Skeletal muscle satellite cell (primary cell): ENCODE measurements at regions not wholly inside any gene's neighbourhood (a gene's known extent, or its start where the extent isn't known, plus 50 kb on each side); places are given as distances from the start of the nearest gene placed in this dataset.
A peak's percentile ranks its signal among the peaks of the same experiment; 100 is the strongest.

ENCODE experiments used
- H3K27me3 ChIP-seq: 2 replicates; pipeline ENCODE4 v1.7.0; 2013; ENCODE audit warnings: low read length; ENCODE audit not compliant: control insufficient read depth, insufficient read depth
- H3K36me3 ChIP-seq: 2 replicates; pipeline ENCODE4 v1.7.0; 2013; ENCODE audit warnings: mild to moderate bottlenecking, control low read depth, low read length; ENCODE audit not compliant: insufficient read depth
- H3K4me1 ChIP-seq: 2 replicates; pipeline ENCODE4 v1.7.0; 2013; ENCODE audit warnings: low read length; ENCODE audit not compliant: control insufficient read depth, insufficient read depth
- H3K4me2 ChIP-seq: 2 replicates; pipeline ENCODE4 v1.7.0; 2013; ENCODE audit warnings: mild to moderate bottlenecking, low read length
- H3K4me3 ChIP-seq: 2 replicates; pipeline ENCODE4 v1.7.0; 2013; ENCODE audit warnings: low read length
- H3K9ac ChIP-seq: 2 replicates; pipeline ENCODE4 v1.7.0; 2013; ENCODE audit warnings: mild to moderate bottlenecking, low read depth, low read length, moderate library complexity
- H3K9me3 ChIP-seq: replicated peaks from 2 replicates; pipeline ENCODE4 v1.7.0; 2013; ENCODE audit warnings: mild to moderate bottlenecking, control low read depth, low read length

DNA sequence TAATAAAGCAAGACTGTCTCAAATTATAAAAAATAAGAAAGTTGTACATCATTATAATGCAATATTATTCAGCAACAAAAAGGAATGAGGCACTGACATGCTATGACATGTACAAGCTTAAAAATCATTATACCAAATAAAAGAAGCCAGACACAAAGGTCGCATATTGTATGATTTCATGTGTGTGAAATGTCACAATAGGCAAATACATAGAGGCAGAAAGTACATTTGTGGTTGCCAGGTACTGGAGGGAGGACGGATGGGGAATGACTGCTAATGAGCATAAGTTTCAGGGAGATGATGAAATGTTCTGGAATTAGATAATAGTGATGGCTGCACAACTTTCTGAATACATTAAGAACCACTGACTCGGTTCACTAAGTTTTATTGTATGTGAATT, 73.6 kb upstream of the NBPF3 start:
- H3K4me1 ChIP-seq, result no peaks in the 10 kb centered on the region
- H3K9ac ChIP-seq, result no peak overlapping the region
- H3K36me3 ChIP-seq, result no peaks in the 10 kb centered on the region
- no peak overlapping the region for H3K4me3 ChIP-seq
- H3K27me3 ChIP-seq, result no peaks in the 10 kb centered on the region
- no peaks in the 10 kb centered on the region for H3K9me3 ChIP-seq
- H3K4me2 ChIP-seq, result no peak overlapping the region

DNA sequence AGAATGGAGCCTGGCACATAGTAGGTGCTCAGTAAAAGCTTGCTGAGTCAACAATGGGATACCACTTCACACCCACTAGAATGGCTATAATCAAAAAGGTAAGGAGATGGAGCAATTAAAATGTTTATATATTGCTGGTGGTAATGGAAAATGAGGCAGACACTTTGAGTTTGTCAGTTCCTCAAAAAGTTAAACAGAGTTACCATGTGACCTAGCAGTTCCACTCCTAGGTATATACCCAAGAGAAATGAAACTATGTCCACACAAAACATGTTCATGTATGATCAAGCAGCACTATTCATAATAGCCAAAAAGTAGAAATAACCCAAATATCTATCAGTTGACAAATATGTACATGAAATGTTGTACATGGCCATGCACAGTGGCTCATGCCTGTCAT, 74.8 kb upstream of the ECE1 start:
- no peak overlapping the region for H3K9ac ChIP-seq
- no peaks in the 10 kb centered on the region for H3K9me3 ChIP-seq
- no peak overlapping the region for H3K4me2 ChIP-seq
- no peaks in the 10 kb centered on the region for H3K36me3 ChIP-seq
- H3K27me3 ChIP-seq, result no peaks in the 10 kb centered on the region
- no peak overlapping the region for H3K4me3 ChIP-seq
- H3K4me1 ChIP-seq, result no peaks in the 10 kb centered on the region

DNA sequence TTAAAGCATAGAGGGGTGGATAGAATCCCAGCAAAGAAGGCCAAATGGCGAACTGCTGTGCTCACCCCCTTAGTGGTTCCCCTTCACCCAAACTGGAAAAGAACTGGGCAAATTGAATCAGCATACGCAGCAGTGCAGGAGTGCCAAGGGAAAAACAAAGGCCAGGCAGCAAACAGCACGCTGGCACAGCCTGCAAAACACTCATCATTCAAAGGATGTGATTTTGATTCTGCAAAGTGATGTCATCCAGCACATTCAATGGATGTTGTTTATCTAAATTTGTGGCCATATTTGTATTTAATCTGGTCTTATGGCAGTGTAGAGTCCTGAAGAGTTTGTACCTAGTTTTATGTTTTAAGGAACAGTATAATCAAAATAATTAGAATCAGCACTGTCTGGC, 71.8 kb upstream of the ECE1 start:
- H3K4me1 ChIP-seq, result no peaks in the 10 kb centered on the region
- no peak overlapping the region for H3K9ac ChIP-seq
- H3K4me2 ChIP-seq, result no peak overlapping the region
- no peaks in the 10 kb centered on the region for H3K27me3 ChIP-seq
- no peaks in the 10 kb centered on the region for H3K9me3 ChIP-seq
- no peak overlapping the region for H3K4me3 ChIP-seq
- H3K36me3 ChIP-seq, result no peaks in the 10 kb centered on the region

DNA sequence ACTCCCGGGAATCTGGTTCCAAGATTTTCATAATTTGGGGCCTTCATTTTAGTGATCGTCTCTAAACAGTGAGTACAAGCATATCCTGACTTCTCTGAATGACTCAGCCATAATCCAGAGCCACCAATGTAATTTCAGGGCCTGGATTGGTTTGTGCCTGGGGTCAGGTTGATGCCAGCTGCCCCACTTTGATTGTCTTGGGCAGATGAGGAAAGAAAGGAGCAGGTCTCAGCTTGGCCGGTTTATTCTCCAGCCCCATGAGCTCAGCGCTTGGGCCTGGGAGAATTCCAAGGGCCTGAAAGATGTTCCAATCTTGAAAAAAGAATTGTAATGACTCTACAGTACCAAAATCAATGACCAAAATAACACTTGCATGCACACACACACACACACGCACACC, 71.2 kb upstream of the ECE1 start:
- no peaks in the 10 kb centered on the region for H3K36me3 ChIP-seq
- H3K9me3 ChIP-seq, result no peaks in the 10 kb centered on the region
- no peak overlapping the region for H3K4me2 ChIP-seq
- no peaks in the 10 kb centered on the region for H3K27me3 ChIP-seq
- H3K9ac ChIP-seq, result no peak overlapping the region
- H3K4me3 ChIP-seq, result no peak overlapping the region
- H3K4me1 ChIP-seq, result no peaks in the 10 kb centered on the region

DNA sequence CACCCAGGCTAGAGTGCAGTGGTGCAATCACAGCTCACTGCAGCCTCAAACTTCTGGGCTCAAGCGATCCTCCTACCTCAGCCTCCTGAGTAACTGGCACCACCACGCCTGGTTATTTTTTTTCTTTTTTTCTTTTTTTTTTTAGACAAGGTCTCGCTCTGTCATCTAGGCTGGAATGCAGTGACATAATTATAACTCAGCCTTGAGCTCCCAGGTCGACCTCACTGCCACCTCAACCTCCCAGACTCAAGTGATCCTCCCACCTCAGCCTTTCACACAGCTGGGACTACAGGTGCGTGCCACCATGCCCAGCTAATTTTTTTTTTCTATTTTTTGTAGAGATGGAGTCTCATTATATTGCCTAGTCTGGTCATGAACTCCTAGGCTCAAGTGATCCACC, 66.9 kb upstream of the ECE1 start:
- no peaks in the 10 kb centered on the region for H3K4me1 ChIP-seq
- H3K4me2 ChIP-seq, result no peak overlapping the region
- H3K9ac ChIP-seq, result no peak overlapping the region
- H3K36me3 ChIP-seq, result no peaks in the 10 kb centered on the region
- H3K9me3 ChIP-seq, result no peaks in the 10 kb centered on the region
- H3K4me3 ChIP-seq, result no peak overlapping the region
- no peaks in the 10 kb centered on the region for H3K27me3 ChIP-seq

DNA sequence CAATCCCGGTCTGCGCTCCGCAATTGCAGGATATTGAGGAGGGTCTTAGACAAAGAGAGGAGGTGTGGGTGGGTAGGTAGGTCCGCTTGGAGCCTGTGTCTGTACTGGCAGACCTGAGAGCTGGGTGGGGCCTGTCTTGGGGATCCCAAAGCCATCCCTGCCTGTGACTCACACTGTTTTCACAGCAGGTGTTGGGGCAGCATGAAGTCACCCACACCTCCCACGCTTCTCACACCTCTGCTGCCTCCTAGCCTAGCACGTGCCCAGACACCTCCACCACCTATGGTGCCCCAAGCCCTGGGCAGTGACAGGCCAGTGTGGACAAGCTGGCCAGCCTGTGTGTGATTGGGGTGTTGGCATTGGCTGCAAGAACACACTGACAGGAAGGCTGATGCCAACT, 65.7 kb upstream of the ECE1 start:
- no peaks in the 10 kb centered on the region for H3K4me1 ChIP-seq
- no peaks in the 10 kb centered on the region for H3K27me3 ChIP-seq
- no peaks in the 10 kb centered on the region for H3K9me3 ChIP-seq
- no peak overlapping the region for H3K9ac ChIP-seq
- H3K36me3 ChIP-seq, result no peaks in the 10 kb centered on the region
- H3K4me2 ChIP-seq, result no peak overlapping the region
- no peak overlapping the region for H3K4me3 ChIP-seq

DNA sequence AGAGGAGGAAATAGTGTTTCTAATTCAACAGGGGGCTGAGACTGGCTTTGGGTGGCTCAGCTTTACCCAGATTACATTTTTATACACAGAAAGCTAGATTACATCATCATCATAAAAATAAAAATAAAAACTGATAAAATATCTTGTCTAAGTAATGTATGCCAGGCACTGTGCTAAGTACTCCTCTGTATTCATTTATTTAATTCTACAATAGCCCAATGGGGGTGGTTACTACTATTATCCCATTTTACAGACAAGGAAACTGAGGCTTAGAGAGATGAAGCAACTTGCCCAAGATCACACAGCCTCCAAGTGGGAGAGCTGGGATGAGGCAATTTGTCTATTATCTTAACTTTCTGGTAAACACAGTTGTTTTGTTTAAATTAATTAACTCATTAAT, 62.3 kb upstream of the ECE1 start:
- Histone ChIP-seq H3K4me1 (no peaks in the 10 kb centered on the region), H3K27me3 (peaks cover 6% of the 10 kb centered on the region), H3K36me3 (no peaks in the 10 kb centered on the region)

DNA sequence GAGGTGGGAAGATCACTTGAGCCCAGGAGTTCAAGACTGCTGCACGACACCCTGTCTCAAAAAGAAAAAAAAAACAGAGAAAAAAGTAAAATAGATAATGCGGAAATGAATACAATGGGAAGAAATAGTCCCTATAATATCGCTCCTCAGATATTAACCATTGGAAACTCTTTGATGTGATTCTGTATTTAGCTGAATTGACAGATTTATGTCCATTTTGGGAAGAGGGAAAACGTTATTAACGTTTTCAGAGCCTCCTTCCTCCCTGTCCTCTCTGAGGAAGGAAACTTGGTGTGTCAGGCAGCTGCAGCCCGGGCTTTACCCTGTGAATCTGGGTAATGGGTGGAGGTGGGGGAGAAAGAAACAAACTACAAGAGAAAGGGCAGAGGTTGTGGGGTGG, 61.6 kb upstream of the ECE1 start:
- H3K9me3 ChIP-seq, result no peaks in the 10 kb centered on the region
- no peaks in the 10 kb centered on the region for H3K4me1 ChIP-seq
- H3K4me2 ChIP-seq, result no peak overlapping the region
- H3K4me3 ChIP-seq, result no peak overlapping the region
- peaks cover 6% of the 10 kb centered on the region for H3K27me3 ChIP-seq
- no peak overlapping the region for H3K9ac ChIP-seq
- no peaks in the 10 kb centered on the region for H3K36me3 ChIP-seq

More for the DNA sequence above, 62.3 kb upstream of the ECE1 start:
- Histone ChIP-seq H3K9ac (no peak overlapping the region), H3K4me3 (no peak overlapping the region), H3K9me3 (no peaks in the 10 kb centered on the region), H3K4me2 (no peak overlapping the region)

DNA sequence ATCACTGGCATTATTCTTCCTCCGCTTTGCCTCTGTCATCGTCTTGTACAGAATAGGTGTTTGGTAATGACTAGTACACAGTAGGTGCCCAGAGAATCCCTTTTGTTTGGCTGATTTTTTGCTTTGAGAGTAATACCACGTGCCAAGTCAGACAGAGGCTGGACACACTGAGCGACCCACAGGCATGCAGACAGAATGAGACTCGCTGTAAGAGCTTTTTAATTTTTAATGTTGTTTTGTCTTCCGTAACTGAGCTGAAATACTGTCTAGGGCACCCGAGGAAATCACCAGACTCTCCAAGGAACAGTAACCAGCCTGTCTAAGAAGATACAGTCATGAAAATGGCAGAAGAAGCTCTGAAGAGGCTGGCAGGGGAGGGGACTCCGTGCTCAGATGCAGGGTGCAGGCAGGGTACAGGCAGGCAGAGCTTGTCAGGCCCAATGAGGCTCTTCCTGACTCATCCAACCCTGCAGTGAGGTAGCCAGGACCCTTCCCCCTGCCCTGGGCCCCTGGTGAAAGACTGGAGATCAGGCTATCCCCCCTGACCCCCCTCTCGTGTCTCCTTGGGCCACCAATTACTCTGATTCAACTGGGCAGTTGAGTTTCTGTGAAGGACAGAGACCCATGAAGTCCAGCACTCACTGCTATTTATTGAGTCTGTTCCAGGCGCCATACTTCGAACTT, 60.1 kb upstream of the ECE1 start:
- H3K4me1 ChIP-seq, result peaks cover 4% of the 10 kb centered on the region
- no peak overlapping the region for H3K4me2 ChIP-seq
- H3K36me3 ChIP-seq, result no peaks in the 10 kb centered on the region
- no peaks in the 10 kb centered on the region for H3K9me3 ChIP-seq
- H3K27me3 ChIP-seq, result peaks cover 6% of the 10 kb centered on the region
- H3K9ac ChIP-seq, result no peak overlapping the region
- no peak overlapping the region for H3K4me3 ChIP-seq

DNA sequence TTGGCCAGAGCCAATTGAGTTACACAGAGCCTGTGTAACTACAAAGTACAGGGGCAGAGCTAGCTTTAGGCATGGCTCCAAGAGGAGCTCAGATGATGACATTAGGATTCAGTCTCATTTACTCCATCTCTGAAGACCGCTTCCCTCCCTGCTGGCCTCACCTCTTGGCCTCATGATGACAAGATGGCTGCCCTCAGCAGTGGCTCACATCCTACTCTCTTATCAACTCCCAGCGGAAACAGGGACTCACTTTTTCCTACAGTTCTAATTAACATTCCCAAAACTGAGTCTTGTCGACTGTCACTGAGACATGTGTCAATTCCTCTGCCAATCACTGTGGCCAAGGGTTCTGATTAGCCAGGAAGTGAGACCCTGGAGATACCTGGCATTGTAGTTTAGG, 59.4 kb upstream of the ECE1 start:
- no peaks in the 10 kb centered on the region for H3K36me3 ChIP-seq
- no peak overlapping the region for H3K4me2 ChIP-seq
- no peaks in the 10 kb centered on the region for H3K9me3 ChIP-seq
- no peak overlapping the region for H3K9ac ChIP-seq
- H3K4me1 ChIP-seq, result peaks cover 4% of the 10 kb centered on the region
- peaks cover 6% of the 10 kb centered on the region for H3K27me3 ChIP-seq
- H3K4me3 ChIP-seq, result no peak overlapping the region

DNA sequence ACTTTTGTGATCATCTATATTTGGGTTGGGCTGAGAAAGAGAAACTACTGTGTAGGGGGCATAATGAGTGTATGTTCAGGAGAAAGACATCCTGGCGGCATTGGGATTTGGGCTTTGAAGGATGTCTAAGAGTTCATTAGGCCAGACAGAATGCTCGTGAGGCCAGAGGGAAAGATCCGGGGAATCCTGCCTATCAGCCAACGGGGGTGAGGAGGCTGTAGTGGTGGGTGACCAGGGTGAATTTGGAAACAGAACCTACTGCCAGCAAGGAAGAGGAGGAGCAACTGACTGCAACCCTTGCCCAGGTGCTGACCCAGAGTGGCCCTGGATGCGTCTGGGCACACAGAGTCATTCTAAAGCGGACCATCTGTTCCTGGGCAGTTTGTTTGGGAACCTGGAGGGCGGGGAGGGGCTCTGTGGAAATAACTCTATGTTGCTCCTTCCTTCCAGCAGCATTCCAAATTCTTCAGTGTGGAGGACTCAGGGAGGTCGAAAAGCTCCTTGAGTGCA, 56.9 kb upstream of the ECE1 start:
- peaks cover 28% of the 10 kb centered on the region for H3K4me1 ChIP-seq
- peaks cover 6% of the 10 kb centered on the region for H3K27me3 ChIP-seq

DNA sequence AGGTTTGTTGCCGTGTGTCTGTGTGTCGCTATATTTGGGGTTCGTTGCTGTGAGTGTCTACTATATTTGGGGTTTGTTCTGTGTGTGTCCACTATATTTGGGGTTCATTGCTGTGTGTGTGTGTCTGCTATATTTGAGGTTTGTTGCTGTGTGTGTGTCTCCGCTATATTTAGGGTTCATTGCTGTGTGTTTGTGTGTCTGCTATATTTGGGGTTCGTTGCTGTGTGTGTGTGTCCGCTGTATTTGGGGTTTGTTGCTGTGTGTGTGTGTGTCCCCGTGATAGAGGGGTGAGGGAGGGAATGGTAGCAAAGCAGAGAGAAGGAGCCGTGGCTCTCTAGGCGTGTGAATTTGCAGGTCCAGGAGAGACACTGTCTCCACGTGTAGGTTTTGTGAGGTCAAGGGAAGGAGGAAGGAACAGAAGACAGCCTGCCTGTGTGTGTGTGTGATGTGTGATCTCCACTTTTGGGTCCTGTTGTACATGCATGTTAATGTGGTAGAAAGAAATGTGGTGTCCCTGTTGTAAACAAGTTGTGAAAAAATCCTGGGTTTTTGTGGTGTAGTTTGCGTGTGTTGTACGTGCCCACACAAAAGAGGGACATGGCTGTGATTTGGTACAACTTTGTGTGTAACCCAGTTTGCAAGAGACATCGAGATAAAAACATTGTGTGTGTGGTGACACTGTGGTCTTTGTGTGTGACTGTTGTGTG, 56.3 kb upstream of the ECE1 start:
- no peaks in the 10 kb centered on the region for H3K9me3 ChIP-seq
- H3K27me3 ChIP-seq, result peaks cover 6% of the 10 kb centered on the region
- H3K4me2 ChIP-seq, result peak overlapping the region; percentile 87
- peak overlapping the region; percentile 96 for H3K4me3 ChIP-seq
- peaks cover 34% of the 10 kb centered on the region for H3K4me1 ChIP-seq
- H3K9ac ChIP-seq, result no peak overlapping the region
- no peaks in the 10 kb centered on the region for H3K36me3 ChIP-seq

More for the DNA sequence above, 56.9 kb upstream of the ECE1 start:
- H3K36me3 ChIP-seq, result no peaks in the 10 kb centered on the region
- no peak overlapping the region for H3K9ac ChIP-seq
- no peak overlapping the region for H3K4me2 ChIP-seq
- no peak overlapping the region for H3K4me3 ChIP-seq
- no peaks in the 10 kb centered on the region for H3K9me3 ChIP-seq
